GM19239 (cell line): ENCODE measurements at regions not wholly inside any gene's neighbourhood (a gene's known extent, or its start where the extent isn't known, plus 50 kb on each side); places are given as distances from the start of the nearest gene placed in this dataset.

Source experiments
- DNase-seq: peaks from one replicate; pipeline ENCODE4 v3.0.0; 2011; ENCODE audit warnings: low spot score; ENCODE audit not compliant: insufficient read length
- FAIRE-seq: peaks from 2 replicates; lab custom pipeline; 2011; peaks lifted over from hg19 to GRCh38; lab: Jason Lieb, UNC

DNA sequence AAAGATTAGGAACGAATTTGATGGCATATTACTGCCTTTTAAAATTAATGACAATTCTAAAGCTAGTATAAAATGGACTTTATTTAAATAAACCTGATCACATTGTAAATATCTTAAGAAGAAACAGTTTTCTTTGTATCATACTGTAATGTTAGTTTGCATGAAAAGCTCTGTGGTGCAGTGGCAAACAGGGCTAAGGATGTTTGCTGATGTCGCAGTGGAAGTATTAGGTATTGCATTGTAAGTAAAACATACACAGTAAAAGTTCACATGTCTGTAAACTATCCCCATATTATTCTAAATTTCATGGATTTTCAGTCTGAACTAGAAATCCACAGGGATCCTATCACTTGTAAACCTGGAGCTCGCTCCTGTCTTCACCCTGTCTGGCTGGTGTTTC, 252.6 kb upstream of the ZNF32 start:
- FAIRE-seq (no peak), DNase-seq (no peak)

DNA sequence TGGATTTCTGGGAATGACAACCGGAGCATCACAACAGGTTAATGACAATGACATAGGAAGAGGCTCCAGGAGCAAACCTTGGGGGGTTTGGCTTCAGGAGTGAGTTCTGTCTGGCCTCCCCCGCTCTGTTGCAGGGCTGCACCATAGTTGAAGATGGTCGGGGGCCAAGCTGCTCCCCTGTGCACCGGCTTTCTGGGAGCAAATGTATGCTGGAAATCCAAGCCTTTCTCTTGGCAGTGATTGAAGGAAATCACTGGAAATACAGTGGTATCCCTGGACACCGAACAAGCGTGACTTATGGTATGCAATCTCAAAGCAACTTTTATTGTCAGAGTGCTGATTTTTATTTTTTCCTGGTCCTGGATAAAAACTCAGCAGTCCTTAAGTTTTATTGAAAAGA, 251.9 kb upstream of the ZNF32 start:
- DNase-seq, result no peak
- FAIRE-seq, result no peak

DNA sequence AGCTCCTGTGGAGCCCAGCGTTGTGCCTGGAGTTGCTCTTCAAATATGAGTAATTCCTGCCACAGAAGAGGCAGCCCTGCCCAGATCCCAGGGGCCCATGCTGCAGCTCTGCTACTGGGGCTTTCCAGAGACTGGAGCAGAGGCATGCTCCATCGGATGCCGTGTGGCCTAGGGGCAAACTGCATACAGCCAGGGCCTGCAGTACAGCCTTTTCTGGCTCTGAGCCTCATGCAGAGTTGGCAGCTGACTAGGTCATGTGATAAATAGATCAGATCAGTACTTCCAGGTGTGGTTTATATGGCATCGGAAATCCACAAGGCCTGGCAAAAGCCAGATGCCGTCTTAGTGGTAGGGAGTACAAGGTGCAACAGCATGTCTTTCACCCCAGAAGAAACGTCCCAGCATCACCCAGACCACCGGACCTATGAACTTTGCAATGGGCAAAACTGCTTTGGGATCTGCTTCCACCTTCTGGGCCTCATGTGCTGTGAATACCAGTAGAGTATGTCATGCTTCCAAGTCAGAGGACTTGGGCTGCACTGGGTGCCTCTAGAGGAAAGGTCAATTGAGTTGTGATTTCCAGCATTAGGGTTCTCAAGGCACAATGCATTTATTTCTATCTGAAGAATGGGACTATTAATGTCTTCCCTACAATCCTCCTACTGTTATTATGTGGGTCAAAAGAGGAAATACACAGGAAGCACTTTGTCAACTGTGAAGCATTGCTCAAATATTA, 250.7 kb upstream of the ZNF32 start:
- DNase-seq (no peak), FAIRE-seq (no peak)

DNA sequence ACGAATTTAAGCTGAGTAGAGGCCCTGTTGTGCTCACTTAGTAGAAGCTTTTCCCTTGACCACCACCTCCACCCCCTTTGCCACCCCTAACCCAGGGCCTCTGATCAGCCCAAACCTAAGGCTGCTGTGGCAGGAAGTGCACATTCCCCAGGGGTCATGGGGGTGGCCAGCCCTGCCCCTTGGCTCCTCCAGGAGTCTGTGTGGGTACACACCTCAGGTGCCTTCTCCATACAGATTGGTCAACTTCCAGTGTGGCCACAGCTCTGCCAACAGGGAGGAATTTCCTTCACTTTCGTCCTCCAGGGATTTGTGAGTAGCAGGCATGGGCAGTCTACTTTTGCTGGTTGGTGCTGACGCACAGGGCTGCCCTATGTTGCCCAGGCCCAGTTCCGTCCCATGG, 249.9 kb upstream of the ZNF32 start:
- FAIRE-seq, result no peak
- DNase-seq, result no peak

DNA sequence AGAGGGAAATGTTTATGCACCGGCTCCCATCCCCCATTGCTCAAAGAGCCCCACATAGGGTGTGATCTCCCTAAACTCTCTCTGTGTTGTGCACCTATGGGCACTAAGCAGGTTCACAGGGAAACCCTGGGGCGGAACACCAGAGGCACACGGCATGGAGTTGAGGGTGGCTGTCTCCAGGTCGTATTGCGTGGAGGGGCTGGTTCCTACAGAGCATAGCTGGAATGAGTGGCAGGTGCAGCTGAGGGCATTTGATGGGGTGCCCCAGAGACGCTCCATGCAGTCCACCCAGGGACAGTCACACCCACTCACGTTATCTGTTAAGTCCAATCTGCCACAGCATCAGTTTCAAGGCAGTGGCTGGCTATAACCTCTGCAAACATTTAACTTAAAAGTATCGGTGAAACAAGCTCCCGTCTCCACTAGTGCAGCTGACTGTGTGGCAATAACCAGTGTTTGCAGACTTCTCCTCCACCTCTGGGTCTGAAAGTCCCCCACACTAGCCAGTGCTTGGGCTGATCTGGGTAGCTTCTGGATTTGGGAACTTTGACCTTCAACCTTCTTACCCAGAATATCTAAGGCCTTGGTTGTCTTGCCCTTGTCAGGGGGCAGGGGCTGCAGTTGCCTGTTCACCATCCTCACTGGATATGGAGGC, 249.2 kb upstream of the ZNF32 start:
- DNase-seq, result no peak
- no peak for FAIRE-seq

DNA sequence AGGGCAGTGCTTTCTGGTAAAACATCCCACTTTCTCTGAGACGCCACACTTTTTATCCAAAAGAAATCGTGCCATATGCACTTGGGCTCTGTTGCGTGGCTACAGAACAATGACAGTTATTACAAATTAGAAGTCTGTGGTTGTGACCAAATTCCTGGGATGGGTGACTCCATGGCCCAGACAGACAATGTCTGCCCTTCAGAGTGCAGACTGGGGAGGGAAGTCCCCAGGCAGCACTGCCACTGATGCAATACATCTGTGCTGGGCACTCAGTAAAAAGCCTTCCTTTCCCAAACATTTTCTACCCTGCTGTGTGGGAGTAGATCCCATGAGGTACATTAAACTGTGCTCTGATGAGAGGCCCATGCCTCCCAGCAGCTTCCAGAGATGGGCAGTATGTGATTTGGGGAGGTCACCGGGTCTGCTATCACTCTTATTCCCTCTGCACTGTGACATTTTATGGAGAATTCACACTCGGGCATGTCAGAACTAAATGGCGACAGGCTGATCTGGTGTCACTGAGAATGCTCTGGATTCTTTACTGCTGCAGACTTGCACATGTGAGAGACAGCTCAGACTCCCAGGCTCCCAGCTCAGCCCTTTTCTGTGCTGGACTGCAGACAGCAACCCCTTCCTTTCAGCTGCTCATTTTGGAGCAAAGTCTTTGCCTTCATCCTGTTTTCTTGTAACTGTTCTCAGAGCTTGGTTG, 243.5 kb upstream of the ZNF32 start:
- FAIRE-seq (no peak), DNase-seq (no peak)

DNA sequence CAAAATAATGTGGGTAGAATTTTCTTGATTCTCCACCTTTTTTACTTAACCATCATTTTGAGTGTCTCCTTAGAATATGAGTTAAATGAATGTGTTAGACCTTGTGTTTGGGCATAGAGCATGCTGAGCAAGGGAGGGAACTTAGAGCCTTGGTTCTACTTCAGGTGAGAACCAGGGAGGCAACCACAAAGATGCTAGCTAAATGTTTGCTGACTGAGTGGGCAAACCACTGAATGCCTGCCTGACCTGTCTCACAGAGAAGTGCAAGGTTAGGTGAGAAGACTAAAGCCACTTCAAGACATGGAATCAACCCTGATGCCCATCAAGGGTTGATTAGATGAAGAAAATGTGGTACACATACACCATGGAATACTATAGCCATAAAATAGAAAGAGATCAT, 242.6 kb upstream of the ZNF32 start:
- DNase-seq (no peak), FAIRE-seq (no peak)

DNA sequence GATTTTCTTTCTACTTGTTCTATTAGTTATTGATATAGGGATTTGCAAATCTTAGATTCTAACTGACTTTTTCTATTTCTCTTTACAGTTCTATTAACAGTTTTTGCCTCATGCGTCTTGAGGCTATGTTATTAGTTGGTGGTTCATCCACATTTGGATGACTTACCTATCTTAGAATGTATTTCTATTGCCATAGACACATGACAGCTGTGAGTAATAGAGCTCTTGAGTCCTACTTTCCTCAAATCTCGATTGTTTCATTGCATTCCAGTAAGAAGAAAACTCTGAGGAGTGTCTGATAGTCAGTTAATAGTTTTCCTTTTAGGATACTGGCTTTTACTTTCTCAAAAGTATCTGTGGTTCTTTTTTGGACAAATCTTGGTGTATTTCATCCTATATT, 241.4 kb upstream of the ZNF32 start:
- FAIRE-seq, result no peak
- no peak for DNase-seq

DNA sequence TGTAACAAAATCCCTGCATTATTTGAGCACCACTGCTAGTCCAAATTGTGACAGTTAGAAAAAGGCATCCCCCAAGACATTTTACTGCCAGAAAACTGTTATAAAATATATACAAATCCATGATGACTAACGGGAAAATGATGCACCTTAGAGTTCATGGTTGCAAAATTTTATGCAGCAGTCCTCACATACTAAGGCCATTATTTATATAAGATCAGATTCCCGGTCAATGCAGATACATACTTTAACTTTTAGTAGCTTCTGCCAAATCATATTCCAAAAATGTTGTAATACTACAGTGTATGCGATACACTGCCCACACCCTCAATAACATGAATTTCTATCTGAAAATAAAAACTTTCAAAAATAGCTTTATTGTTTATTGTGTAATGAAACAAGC, 239.9 kb upstream of the ZNF32 start:
- DNase-seq, result no peak

DNA sequence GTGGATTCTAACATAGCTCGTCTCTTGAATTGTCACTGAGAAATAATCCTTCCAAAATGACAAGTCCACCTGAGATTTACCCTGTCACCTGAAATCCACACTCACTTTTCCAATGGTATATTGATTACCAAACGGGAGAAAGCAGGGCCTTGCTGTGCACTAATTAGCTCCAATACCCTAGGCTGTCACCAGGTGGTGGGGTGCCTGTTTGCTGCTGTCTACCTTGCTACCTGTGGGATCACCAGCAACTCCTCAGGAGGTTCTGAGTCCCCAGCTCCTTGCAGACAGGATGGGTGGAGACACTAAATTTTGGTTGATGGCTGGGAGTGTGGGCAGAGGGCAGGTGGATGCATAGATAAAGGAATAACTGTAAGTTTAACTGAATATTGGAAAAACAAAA, 237.2 kb upstream of the ZNF32 start:
- DNase-seq, result no peak
- no peak for FAIRE-seq

More for the DNA sequence above, 239.9 kb upstream of the ZNF32 start:
- no peak for FAIRE-seq

DNA sequence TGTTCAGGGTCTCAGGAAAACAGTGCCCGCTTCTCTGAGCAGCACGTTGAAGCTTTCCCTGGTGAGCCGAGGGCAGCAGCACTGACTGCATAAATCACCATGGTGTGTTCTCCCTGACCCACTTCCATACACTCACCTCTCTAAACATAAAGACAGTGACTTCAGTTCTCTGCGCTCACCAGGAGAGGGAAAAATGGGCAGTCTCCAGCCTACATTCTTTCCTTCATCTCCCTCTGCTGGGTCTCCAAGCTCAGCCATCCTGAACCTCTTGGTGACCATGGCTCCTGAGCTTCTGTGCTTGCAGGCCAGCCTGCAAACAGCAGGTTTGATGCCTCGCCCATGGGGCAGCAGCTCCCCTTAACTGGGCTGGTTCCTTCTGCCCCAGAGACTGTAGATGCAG, 236.6 kb upstream of the ZNF32 start:
- DNase-seq, result no peak
- FAIRE-seq, result no peak

DNA sequence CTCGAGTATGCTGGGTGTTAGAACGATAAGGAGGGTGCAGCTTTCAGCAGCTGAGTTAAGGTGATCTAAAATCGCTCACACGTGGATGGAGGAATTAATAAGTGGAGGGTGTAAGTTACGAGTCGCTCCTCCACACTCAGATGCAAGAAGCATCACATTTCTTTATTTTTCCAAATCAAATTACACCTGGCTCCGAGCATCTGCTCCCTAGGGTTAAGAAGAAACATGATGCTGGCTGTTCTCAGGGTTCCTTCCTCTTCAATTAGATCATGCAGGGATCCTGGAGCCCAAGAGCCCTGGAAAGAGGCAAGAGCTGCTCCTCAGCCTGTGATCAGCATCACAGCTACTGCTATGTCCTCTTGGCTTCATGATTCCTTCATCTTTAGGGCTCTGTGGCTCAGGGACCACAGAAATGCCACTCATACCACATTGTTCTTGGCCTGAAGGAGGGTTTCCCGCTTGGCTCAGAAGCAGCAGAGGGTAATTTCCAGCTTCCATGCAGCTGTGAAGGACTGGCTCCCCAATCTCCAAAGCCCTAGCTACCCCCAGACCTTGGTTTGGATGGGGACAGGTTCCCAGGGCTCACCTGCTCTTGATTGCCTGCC, 235.9 kb upstream of the ZNF32 start:
- FAIRE-seq (no peak), DNase-seq (no peak)

DNA sequence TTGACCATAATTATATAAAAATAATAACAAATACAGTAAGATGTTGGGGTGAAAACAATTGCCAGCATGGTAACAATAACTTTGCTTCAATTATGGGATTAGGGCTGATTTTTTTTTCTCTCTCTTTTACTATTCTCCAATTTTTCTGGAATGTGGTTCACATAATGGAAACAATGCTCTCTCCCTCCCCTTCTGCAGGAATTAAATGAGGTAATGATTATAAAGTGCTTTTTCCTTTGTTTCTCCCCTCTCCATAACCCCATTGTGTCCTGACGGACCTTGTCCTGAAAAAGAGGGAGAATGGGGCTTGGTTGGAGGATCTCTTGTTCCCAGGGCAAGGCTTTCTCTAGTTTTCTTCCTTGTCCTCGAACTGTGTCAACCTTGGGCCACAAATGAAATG, 234.0 kb upstream of the ZNF32 start:
- FAIRE-seq, result no peak
- no peak for DNase-seq

DNA sequence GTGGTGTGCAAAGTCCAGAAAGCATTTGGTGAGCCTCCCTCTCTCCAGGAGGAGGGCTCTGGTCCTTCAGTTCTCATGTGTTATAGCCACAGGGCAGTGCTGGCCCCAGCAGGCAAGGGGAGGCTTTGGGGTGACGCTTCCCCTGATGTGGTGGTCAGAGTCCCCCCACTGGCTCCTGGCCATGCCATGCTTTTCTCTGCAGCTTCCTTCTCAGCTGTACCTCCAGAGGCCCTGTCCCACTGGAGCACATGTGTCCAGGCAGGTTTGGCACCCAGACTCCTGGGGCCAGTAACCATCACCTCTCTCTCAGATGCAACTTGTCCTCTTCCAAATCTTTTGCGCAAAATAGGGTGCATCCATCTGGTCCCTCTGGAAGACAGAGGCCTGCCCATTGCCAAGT, 233.0 kb upstream of the ZNF32 start:
- FAIRE-seq, result no peak

DNA sequence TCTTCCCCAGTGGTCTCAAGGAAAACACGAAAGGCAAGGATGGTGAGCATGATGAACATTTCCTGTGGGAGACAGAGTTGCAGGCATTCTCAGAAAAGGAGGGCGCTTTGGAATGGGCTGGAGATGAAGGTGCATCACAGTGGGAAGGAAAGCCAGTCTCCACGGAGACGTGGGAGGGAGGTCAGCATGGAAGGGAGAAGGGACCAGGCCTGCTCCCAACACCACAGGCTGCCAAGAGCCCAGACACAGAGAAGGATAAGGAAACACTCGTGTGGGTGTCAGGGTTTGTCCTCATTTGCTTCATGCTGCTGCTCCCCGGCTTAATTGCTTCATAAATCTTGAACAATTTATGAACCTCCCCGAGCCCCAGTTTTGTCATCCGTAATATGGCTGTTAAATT, 231.5 kb upstream of the ZNF32 start:
- DNase-seq, result no peak
- no peak for FAIRE-seq

More for the DNA sequence above, 233.0 kb upstream of the ZNF32 start:
- no peak for DNase-seq

DNA sequence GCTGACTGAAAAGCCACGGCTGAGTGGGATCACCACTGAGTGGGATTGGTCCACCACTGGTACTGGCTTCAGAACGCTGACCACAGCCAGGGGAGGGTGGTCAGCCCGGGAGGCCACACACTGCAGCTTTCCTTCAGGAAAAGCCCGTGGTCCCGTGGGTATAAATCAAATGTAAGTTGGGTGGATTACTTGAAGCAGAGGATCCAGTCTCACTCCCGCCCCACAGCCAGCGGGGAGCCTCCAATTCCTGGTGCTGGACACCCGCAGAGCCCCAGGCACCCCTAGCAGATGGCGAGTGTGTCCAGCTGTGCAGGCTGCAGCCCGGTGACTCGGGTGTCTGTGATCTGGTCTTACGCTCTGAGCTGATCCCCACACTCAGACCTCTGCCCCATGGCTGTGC, 231.1 kb upstream of the ZNF32 start:
- DNase-seq (no peak), FAIRE-seq (no peak)

DNA sequence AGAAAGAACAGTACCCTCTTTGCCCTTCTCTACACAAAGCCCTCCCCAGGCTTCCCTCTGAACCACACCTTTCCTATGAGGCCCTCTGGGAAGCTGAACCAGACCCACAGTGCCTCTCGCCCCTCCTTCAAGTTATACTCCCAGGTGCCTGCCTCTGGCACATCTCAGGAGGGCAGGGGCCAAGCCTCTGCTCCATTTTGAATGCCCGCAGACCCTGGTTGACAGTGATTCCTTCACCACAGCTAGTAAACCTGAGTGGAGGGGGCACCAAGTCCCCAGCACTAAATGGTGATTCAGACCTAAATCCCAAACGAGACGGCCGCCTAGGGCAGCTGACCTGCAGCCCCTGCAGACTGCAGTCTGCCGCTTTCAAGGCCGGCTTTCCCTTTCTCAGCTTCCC, 230.5 kb upstream of the ZNF32 start:
- FAIRE-seq, result no peak
- DNase-seq, result no peak

DNA sequence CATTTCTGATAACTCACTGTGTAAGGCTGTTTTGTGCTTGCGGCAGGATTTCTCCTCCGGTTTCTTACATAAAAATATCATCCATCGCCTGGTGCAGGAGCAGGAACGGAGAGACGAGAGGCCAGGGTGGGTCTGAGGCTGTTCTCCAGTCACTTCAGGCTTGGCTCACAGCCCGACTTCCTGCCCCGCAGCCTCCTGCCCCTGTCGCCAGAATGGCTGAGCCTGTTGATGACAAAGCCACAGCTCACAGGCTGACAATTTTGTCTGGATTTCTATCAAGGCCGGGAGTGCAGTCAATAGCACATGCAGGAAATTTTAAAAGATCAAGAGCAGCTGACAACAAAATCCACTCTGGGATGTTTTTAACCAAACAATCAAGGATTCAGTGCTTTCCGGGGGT, 229.7 kb upstream of the ZNF32 start:
- FAIRE-seq (no peak), DNase-seq (no peak)

DNA sequence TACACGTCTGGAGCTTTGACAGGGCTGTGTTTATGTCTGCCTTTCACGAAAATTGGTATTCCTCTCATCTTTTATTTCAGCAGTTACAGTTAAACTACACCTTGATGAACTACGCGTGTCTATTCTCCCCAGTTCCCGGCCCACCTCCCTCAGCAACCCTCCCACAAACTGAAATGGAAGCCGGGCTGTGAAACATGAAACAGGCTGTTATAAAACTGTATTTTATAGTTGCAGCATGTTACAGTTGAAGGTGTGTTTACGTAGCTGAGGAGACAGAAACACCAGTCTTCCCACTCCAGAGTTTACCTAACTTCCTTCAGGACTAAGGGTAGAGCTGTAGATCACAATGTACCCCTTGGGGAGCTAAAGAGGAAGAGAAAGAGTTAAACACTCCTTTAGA, 228.3 kb upstream of the ZNF32 start:
- no peak for FAIRE-seq

DNA sequence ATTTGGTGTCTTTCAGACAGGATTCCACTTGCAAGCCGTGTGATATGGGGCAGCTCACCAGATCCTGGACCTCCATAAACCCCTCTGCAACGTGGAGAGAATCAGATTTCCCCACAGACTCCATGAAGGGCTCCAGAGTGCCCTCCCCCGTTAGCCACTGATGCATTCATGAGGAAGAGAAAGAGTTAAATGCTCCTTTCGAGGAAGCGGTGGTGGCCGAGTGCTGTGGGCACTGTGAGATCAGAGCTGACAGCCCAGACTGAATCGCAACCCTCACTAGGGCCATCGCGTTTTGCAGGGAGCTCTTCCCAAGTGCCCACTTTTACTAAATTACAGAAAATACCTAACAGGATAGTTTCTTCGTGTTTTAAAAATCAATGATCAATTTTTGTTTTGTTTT, 226.3 kb upstream of the ZNF32 start:
- FAIRE-seq (no peak), DNase-seq (no peak)

More for the DNA sequence above, 228.3 kb upstream of the ZNF32 start:
- no peak for DNase-seq

DNA sequence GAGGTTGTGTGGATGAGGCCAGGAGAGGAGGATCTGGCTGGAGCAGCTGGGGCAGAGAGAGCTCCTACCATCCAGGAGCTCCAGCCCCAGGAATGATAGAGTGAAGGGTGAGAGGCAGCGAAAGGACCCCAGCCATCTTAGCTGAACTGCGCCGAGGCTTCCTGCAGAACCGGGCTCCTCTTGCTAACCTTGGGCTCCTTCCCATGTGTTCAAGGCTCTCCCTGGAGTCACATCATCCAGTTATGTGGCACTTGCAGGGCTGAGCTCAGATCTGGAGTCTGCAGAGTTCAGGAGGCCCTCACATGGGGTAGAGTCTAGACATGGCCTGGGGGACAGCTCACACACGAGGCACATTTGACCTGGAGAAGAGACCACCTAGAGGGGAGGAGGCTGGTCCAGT, 225.0 kb upstream of the ZNF32 start:
- no peak for FAIRE-seq
- DNase-seq, result no peak
